GM18507 (cell line): ENCODE measurements at regions not wholly inside any gene's neighbourhood (a gene's known extent, or its start where the extent isn't known, plus 50 kb on each side); places are given as distances from the start of the nearest gene placed in this dataset.

Experiments
- DNase-seq: peaks from one replicate; pipeline ENCODE4 v3.0.0; 2011; ENCODE audit warnings: low read depth; ENCODE audit not compliant: insufficient read length; ENCODE audit errors: extremely low spot score
- FAIRE-seq: peaks from 2 replicates; lab custom pipeline; 2011; peaks lifted over from hg19 to GRCh38; lab: Jason Lieb, UNC

DNA sequence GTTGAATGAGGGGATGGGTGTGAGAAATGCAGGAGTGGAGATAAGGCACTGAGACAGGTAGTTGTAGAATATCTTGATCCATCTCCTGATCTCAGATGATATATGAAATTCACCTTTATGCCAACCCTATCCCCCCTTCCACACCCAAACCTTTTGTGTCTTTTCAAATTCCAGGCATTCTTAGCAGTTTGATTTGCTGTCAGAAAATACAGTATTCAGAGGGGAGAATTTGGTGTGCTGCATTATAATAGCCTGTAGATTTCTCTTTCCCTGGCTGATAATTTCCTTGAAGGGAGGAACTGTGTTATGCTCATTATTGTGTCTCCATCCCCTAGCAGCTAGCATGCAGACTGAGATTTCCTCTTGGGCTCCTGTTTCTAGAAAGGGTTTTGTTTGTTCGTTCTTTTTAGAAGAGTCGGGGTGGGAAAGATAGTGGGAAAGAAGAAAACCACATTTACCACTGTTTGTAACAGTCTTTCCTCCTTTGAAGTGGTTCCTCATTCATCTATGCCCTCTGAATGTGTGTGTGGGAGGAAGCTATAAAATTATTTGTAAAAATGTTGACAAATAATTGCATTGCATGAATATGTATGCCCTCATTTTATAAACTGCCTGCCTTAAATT, 373.4 kb downstream of the DIPK2A start:
- no peak for FAIRE-seq

DNA sequence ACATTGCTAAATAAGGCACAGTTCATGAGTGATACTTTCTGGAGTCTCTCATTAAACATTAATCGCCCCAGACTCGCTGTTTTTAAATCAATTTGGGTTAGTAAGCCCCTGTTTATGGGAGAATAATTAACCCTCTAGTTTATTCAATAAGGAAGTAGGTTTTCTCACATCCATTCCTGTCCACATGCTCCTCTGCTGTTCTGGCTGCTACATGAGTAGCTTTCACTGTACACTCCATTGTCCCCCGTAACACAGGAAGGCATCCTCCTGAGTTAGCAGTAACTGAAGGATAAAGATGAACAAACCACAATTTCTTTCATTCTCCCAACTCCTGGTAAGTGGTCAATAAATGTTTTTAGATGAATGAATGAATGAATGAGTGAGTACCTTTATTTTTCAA, 378.5 kb downstream of the DIPK2A start:
- no peak for DNase-seq
- no peak for FAIRE-seq

More for the DNA sequence above, 373.4 kb downstream of the DIPK2A start:
- DNase-seq: no peak

DNA sequence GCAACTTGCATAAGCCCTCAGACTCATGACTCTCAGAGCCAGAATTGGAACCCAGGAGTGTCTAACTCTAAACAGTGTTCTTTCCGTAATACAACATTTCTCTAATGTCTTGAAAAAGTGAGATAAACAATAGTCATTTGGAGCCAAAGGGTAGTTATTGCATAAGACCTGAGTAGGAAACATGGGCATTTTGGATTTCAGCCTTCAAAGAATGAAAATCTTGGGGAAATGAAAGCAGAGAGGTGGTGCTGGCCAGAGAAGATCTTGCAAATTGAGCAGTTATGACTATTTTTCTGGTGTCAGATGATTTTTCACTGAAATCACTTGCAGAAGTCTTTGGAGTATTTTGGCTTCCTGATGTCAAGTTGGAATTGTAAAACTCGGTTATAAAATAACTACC, 379.4 kb downstream of the DIPK2A start:
- DNase-seq: no peak
- FAIRE-seq: no peak

DNA sequence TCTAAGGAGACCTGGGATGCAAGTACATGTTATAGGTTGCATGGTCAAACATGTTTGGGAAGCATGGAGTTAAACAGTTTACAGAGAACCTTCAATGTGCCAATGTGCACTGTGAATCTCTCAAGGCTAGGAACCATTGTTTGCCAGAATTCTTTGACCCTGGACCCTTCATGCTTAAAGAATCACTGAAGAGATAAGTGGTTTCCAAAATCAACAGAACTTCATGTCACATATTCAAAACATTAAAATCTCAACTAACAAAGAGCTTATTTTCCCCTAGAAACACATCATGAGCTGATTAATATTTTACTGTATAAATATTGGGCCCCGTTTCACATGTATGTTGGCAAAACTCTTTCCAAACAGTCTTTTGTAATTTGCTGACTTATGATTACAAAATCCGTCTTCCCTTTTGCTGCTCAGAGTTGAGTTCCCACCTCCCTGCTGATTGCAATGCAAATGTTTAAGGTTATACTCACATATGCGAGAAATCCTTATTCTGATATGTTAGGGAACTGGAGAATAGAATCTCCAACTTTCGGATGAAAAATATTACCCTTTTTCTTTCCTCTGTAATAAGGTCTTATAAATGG, 380.2 kb downstream of the DIPK2A start:
- FAIRE-seq (no peak), DNase-seq (no peak)

DNA sequence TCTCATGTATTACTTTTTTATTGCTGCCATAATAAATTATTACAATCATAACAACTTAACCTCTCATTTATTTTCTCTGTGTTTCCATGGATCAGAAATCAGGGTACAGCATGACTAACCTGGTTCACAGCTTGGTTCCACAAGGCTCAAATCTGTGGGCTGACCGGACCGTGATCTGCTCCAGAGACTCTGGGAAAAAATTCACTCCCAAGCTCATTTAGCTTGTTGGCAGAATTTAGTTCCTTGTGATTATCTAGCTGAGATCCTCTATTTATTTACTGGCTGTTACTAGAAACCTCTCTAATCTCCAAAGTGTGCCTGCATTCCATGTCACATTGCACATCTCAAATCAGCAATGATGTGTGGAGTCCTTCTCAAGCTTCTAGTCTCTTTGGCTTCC, 386.6 kb downstream of the DIPK2A start:
- no peak for DNase-seq
- FAIRE-seq: no peak

DNA sequence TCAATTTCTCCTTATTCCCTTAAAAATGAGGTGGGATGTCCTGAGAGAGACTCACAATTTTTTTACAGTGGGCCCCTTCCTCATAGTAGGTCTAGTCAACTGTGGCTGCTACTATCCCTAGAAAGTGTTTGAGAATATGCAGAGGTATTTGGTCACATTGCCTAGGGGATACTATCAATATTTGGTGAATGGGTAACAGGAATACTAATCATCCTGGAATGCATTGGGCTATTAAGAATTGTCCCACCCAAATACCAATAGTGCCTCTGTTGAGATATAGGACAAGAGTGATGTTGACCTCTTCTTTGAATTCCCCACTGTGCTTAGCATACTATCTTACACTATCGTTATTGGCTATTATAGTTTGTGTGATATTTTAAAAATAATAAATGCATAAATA, 389.4 kb downstream of the DIPK2A start:
- DNase-seq: no peak
- FAIRE-seq: no peak

DNA sequence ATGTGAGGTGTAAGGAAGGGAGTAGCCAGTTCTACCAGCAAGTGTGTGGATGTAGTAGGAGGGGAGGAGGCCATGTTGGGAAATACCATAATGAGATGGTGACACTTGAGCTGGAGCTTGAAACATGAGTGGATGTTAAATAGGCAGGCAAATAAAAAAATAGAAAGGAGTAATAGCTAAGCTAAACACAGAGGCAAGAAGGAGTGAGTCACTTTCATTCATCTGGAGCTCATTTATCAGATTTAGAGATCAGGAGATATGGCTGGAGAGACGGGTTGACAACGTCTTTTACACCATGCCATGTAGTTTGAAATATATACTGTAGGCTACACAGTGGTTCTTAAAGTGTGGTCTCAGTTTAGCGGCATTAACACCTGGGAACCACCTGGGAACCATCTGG, 390.5 kb downstream of the DIPK2A start:
- DNase-seq (no peak), FAIRE-seq (no peak)

DNA sequence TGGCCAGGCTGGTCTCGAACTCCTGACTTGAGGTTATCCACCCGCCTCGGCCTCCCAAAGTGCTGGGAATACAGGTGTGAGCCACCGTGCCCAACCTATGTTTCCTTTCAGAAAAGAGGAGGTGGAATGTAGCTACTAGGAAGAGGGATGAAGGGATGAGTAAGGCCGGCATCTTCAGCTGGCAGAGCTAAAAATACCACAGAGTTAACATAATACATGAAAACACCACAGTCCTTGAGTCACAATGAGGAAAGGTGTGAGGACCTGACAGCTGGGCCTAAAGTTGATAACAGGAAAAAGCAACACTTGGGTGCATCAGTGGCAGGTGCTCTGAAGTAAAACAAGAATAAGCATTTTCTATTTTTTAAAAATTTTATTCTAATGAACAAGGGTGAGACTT, 392.2 kb downstream of the DIPK2A start:
- FAIRE-seq: no peak
- DNase-seq: no peak

DNA sequence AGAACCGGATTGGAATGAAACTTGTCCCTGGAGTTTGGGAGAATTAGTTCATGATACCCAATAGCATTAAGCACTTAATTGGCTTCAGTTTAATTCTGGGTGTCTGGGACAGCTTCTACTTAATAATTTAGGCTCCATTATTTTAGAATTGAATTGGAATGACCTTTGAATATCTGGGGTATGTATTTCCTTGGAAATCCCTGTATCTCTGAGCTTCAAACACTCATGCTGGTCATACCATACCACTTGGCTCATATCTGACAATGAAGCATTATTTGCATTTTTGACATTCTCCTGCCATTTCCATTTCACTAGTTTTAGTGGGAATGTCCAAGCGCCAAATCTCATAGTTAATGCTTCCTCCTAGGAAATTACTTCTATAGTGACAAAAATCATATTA, 393.1 kb downstream of the DIPK2A start:
- DNase-seq (no peak), FAIRE-seq (no peak)

DNA sequence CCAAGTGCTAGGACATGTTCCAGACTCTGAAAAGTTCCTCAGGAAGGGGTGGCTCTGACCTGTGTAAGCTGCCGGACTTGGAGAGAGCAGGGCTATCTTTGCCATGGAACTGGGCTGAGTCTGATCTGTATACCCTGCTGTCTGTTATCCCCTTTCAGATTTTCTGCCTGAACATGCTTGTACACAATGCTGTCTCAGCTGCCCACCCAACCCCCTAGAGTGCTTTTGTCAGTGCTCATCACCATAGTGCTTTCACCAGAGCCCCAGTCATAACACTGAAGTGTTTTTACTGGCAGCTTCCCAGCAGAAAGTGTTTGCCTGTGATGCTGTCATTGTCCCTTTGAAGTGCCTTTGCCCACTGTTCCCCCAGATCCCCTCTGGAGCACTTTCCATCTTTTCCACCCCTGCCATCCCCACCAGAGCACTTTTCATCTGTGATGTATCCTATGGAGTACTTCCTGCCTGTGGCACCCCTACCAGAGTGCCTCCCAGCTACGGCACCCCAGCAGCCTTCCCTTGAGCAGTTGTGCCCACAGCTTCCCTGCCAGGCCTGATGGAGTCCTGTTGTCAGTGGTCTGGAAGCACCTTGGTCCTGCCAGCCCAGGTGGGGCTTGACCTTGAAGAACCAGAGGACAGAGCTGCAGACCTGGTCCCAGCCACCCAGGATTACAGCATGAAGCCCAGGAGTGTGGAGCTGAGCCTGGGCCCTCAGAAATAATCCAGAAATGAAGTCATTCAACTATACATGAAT, 397.7 kb downstream of the DIPK2A start:
- DNase-seq: no peak
- FAIRE-seq: no peak

DNA sequence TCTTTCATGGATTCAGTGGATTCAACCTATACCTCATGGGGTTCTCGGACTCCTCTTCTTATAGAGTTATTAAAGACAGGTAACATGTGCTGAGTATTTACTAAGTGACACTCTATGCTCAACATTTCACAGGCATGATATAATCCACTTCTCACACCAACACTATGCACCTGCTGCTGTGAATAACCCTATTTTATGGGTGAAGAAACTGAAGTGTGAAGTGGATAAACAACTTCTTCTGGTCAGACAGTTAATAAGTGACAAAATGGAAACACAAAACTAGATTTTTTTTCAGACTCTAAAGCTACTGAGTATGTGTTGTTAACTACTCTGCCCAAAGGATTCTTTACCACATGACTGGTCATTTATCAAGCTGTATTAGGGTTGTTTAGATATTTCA, 403.5 kb downstream of the DIPK2A start:
- no peak for FAIRE-seq

DNA sequence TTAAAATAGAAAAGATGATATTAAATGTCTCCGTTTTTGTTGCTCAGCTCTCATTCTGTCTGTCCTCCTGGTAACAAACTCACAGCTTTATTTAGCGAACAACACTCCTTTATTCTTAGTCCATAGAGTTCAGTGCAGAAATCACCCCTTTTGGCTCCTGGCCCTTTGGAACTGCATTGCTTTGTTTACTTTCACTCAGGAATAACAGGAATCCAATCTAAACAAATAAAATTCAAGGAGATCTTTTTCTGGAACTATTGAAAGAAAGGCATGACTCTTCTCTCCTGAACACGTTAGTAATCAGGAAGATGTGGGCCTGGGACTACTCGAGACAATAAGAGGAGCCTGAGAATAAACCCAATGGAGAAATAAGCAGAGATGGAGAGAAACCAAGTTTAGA, 409.2 kb downstream of the DIPK2A start:
- DNase-seq (no peak), FAIRE-seq (no peak)

More for the DNA sequence above, 403.5 kb downstream of the DIPK2A start:
- no peak for DNase-seq

DNA sequence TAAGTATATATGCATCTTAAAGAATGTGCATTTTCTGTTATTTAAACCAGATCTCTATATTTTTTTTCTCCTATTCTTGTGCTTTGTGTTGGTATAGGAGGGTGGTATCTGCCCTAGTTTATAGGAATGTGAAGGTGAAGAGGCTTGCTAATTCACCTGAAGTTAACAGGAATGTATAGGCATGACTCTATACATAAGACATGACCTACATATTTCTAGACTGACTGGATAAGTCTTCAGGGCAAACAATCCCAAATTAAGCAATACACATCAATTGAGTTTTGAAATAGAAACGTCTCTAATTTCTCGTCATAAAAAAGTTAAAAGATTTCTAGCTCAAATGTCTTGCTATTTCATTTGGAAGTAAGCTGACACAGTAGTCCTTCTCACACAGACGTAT, 410.0 kb downstream of the DIPK2A start:
- DNase-seq (no peak), FAIRE-seq (no peak)

DNA sequence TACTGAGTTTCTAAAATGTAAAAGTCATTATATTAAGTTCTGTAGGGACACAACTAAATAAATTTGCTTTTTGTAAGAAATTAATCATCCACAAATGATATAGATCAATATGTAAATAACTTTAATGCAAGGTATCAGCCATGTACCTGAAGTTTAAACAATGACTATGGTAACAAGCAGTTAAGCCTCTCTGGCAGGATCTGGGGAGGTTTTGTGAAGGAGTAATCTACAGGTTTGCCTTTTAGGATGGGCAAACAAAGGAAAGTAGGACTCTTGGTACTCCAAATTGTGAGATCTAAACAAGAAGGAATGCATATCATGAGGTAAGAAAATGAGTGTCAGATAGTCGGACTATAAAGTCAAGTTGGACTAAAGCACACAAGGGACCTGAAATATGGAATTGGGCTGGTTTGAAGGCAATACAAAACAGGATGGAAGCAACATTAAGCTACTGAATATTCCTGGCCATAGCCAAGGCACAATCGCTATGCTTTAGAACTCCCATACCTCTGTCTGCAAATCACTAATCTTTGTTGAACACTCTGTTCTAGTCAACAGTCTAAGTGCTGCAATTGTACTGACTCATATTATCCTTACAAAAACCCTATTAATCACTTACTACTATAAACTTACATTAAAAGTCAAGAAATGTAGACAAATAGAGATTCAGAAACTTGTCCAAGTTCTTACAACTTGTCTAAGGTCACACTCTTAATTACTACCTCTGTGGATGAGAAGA, 412.8 kb downstream of the DIPK2A start:
- FAIRE-seq (no peak), DNase-seq (no peak)

DNA sequence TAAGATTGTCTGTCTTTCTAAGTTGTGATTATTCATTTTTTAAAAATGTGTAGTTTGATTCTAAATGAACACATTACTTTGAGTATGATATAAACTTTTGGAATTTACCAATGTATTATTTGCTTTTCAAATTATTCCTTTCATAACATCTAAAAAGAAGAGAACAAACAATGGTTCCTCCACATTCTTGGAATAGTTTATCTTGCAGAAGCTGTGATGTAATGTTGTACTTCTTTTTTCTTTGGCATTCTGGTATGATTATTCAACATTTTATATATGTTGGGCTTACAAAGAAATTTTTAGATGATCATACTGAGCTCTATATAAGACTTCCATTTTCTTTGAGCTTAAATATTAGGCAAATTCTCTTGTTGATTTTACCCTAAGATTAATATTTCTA, 419.2 kb downstream of the DIPK2A start:
- no peak for DNase-seq
- no peak for FAIRE-seq

DNA sequence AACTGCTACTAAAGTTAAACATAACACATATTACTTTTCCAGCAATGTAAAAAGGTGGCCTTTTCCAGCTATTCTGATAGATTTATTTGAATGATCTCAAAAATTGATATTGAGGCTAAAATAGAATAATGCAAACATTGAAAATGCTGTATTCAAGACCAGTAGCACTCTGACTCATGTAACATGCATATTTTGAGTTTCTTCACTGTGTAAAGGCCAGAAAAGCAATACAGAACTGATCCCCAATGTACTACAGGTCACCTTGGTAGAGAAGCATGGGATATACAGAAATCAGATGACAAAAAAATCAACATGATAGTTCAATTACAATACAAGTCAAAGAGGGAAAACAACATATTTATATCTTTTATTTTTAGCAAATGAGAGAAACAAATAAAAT, 419.6 kb downstream of the DIPK2A start:
- FAIRE-seq (no peak), DNase-seq (no peak)

DNA sequence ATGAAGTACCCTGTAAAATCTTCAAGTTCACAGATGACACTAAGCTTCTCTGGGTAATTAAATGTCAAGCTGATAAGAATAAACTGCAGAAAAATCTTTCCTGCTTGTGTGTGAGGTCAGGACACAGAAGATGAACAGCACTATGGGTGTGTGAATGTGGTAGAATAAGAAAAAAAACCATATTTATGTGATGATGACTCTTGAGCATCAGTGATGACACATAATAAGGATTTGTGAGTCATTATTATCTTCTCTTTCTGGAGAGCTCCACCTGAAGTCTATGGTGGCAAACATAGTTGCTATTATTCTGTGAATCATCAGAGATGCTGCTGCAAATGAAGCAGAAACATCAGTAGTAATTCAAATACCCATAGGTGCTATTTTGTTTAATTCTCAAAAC, 422.4 kb downstream of the DIPK2A start:
- FAIRE-seq (no peak), DNase-seq (no peak)

DNA sequence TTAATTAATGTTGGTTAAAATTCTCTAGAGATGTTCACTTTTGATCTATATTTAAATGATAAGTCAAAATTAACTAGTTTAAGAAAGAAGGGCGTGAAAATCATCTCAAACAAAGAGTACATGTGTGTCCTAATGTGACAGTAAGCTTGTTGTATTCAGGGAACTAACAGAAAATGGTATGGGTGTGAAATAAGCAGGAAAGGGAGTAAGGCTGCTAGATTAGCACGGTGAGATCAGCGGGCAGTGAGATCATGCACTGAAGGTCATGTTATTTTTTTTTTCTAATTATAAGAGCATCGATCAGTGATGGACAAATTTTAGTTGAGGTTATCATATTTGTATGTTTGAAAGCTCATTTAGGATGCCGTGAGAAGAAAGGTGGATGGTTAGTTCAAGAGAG, 430.8 kb downstream of the DIPK2A start:
- no peak for DNase-seq
- no peak for FAIRE-seq

DNA sequence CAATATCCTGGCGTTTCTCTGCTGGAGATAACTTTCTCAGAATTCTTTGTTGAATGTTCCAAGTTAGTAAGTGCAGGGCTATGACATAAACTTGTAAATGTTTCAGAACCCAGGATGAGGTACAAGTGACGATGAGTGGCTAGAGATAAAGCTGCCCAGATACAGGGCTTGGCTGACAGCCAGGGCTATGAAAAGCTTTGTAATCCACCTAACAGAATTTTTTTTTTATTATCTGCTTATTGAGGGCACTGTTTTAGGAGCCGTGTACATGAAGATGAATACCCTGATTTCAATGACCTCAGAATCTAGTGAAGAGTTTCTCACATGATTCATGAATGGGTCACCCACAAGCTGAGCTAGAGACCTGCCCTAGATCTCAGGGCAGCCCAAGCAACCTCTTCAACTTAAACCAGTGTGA, 431.4 kb downstream of the DIPK2A start:
- no peak for DNase-seq
- no peak for FAIRE-seq

DNA sequence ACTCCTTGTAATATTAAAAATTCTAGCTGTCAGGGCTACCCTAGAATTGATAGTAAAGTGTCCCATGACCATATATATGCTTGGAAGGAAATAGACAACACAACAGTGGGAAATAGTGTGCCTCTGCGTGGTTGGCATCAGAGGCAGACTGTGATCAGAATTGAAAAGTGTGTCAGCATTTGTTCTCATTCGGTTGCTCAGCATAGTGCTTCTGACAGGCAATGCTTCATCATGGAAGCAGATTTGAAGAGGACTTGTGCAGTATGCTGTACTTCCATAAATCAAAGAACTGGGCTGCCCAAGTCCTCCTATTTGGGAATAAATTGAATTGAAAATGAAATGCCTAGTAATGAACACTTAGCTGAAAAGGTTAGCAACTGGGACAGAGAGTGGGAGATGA, 435.7 kb downstream of the DIPK2A start:
- DNase-seq (no peak), FAIRE-seq (no peak)
